OCI-LY7 (cell line): ENCODE measurements at regions not wholly inside any gene's neighbourhood (a gene's known extent, or its start where the extent isn't known, plus 50 kb on each side); places are given as distances from the start of the nearest gene placed in this dataset.

ENCODE experiments used
- CTCF ChIP-seq: fragments of 200-600 bp; sonication (generic); conservative IDR thresholded peaks from 2 replicates; pipeline ENCODE4 v1.5.1; 2014; ENCODE audit warnings: mild to moderate bottlenecking, antibody characterized with exemption, low read length, moderate library complexity, mixed read lengths
- EZH2phosphoT487 ChIP-seq: fragments of 200-600 bp; sonication (generic); IDR thresholded peaks from 2 replicates; pipeline ENCODE4 v1.6.1; 2018; ENCODE audit warnings: low read depth, borderline replicate concordance, mild to moderate bottlenecking, mixed run types, antibody characterized with exemption, low read length, moderate library complexity, mixed read lengths

- no peak for TF ChIP-seq CTCF
- no peak for TF ChIP-seq EZH2phosphoT487
These were observed 147.6 kb upstream of the PIEZO2 start for GRCh38 chr18:11296946-11297345.
